H9 (cell line): ENCODE measurements at regions not wholly inside any gene's neighbourhood (a gene's known extent, or its start where the extent isn't known, plus 50 kb on each side); places are given as distances from the start of the nearest gene placed in this dataset.

Source experiments
- DNase-seq: peaks from one replicate; pipeline ENCODE4 v3.0.0-alpha.2; 2017
- H2AFZ ChIP-seq: one replicate; pipeline ENCODE4 v1.6.1; 2013; ENCODE audit warnings: mild to moderate bottlenecking, low read length, control low read depth, moderate library complexity
- H2AK5ac ChIP-seq: 2 replicates; pipeline ENCODE4 v1.6.1; 2013; ENCODE audit warnings: low read length, control low read depth, mixed read lengths; ENCODE audit not compliant: insufficient read length
- H2BK120ac ChIP-seq: one replicate; pipeline ENCODE4 v1.6.1; 2013; ENCODE audit warnings: low read depth, mild to moderate bottlenecking, low read length, control low read depth, inconsistent platforms; ENCODE audit not compliant: poor library complexity, severe bottlenecking
- H2BK12ac ChIP-seq: 2 replicates; pipeline ENCODE4 v1.6.1; 2013; ENCODE audit warnings: low read length, control low read depth, mixed read lengths, low read depth; ENCODE audit not compliant: insufficient read length
- H2BK15ac ChIP-seq: 2 replicates; pipeline ENCODE4 v1.6.1; 2013; ENCODE audit warnings: low read depth, low read length, control low read depth
- H2BK20ac ChIP-seq: one replicate; pipeline ENCODE4 v1.6.1; 2013; ENCODE audit warnings: low read depth, mild to moderate bottlenecking, low read length, control low read depth, inconsistent platforms; ENCODE audit not compliant: poor library complexity, severe bottlenecking
- H2BK5ac ChIP-seq: 2 replicates; pipeline ENCODE4 v1.6.1; 2013; ENCODE audit warnings: low read length, control low read depth, mixed read lengths; ENCODE audit not compliant: insufficient read length
- H3K14ac ChIP-seq: 2 replicates; pipeline ENCODE4 v1.6.1; 2013; ENCODE audit warnings: low read length, control low read depth; ENCODE audit not compliant: insufficient read depth
- H3K18ac ChIP-seq: 2 replicates; pipeline ENCODE4 v1.6.1; 2013; ENCODE audit warnings: low read depth, mild to moderate bottlenecking, mixed read lengths, low read length, control low read depth; ENCODE audit not compliant: insufficient read length
- H3K23ac ChIP-seq: 2 replicates; pipeline ENCODE4 v1.6.1; 2013; ENCODE audit warnings: low read length, control low read depth, mixed read lengths, low read depth; ENCODE audit not compliant: insufficient read length
- H3K23me2 ChIP-seq: 2 replicates; pipeline ENCODE4 v1.6.1; 2013; ENCODE audit warnings: low read depth, mild to moderate bottlenecking, mixed read lengths, low read length, control low read depth; ENCODE audit not compliant: insufficient read length, poor library complexity, severe bottlenecking
- H3K27ac ChIP-seq: 2 replicates; pipeline ENCODE4 v1.5.1; 2013; ENCODE audit warnings: low read length, control low read depth, mixed read lengths, low read depth; ENCODE audit not compliant: insufficient read length
- H3K27me3 ChIP-seq: 2 replicates; pipeline ENCODE4 v1.6.1; 2013; ENCODE audit warnings: low read length, control low read depth, inconsistent platforms; ENCODE audit not compliant: insufficient read depth
- H3K4ac ChIP-seq: 2 replicates; pipeline ENCODE4 v1.6.1; 2013; ENCODE audit warnings: low read depth, mild to moderate bottlenecking, control low read depth, inconsistent platforms, low read length, moderate library complexity
- H3K4me1 ChIP-seq: 2 replicates; pipeline ENCODE4 v1.6.1; 2013; ENCODE audit warnings: low read length, control low read depth, inconsistent platforms; ENCODE audit not compliant: insufficient read depth
- H3K4me2 ChIP-seq: 2 replicates; pipeline ENCODE4 v1.6.1; 2013; ENCODE audit warnings: low read length, control low read depth, mixed read lengths; ENCODE audit not compliant: insufficient read length, insufficient read depth
- H3K56ac ChIP-seq: 2 replicates; pipeline ENCODE4 v1.6.1; 2013; ENCODE audit warnings: low read depth, mild to moderate bottlenecking, mixed read lengths, low read length, control low read depth; ENCODE audit not compliant: insufficient read length
- H3K79me1 ChIP-seq: 2 replicates; pipeline ENCODE4 v1.6.1; 2013; ENCODE audit warnings: low read depth, mild to moderate bottlenecking, moderate library complexity, low read length, control low read depth, inconsistent platforms; ENCODE audit not compliant: insufficient read depth, poor library complexity, severe bottlenecking
- H3K79me2 ChIP-seq: 2 replicates; pipeline ENCODE4 v1.6.1; 2013; ENCODE audit warnings: low read length, control low read depth, inconsistent platforms; ENCODE audit not compliant: insufficient read depth
- H3K9ac ChIP-seq: 2 replicates; pipeline ENCODE4 v1.6.1; 2013; ENCODE audit warnings: low read length, control low read depth, mixed read lengths; ENCODE audit not compliant: insufficient read length; ENCODE audit errors: extremely low read depth
- H3K9me3 ChIP-seq: one replicate; pipeline ENCODE4 v1.6.1; 2013; ENCODE audit warnings: low read depth, low read length, inconsistent platforms; ENCODE audit not compliant: control insufficient read depth
- H3T11ph ChIP-seq: one replicate; pipeline ENCODE4 v1.6.1; 2013; ENCODE audit warnings: mild to moderate bottlenecking, low read length, control low read depth, inconsistent platforms
- H4K20me1 ChIP-seq: one replicate; pipeline ENCODE4 v1.6.1; 2013; ENCODE audit not compliant: control insufficient read depth, insufficient read length, insufficient read depth
- H4K5ac ChIP-seq: 2 replicates; pipeline ENCODE4 v1.6.1; 2013; ENCODE audit warnings: low read depth, mild to moderate bottlenecking, mixed read lengths, low read length, control low read depth; ENCODE audit not compliant: insufficient read length
- H4K8ac ChIP-seq: replicated peaks from 2 replicates; pipeline ENCODE4 v1.6.1; 2013; ENCODE audit warnings: low read length, control low read depth, mixed read lengths, low read depth; ENCODE audit not compliant: insufficient read length
- H4K91ac ChIP-seq: 2 replicates; pipeline ENCODE4 v1.6.1; 2013; ENCODE audit warnings: low read depth, mild to moderate bottlenecking, moderate library complexity, mixed read lengths, low read length, control low read depth; ENCODE audit not compliant: insufficient read length
- H3K27ac Mint-ChIP-seq, 3 experiments: 2 replicates in 2 of 3; 3 replicates in 1 of 3; pipeline ENCODE4 v1.8.0; 2020 to 2021; ENCODE audit warnings: mixed read lengths in 3 of 3, mild to moderate bottlenecking in 1 of 3, moderate library complexity in 1 of 3
- H3K27me3 Mint-ChIP-seq: 2 replicates; pipeline ENCODE4 v1.8.0; 2021; ENCODE audit warnings: low read depth, mild to moderate bottlenecking, moderate library complexity, mixed read lengths
- H3K36me3 Mint-ChIP-seq, 3 experiments: 2 replicates in 2 of 3; 3 replicates in 1 of 3; pipeline ENCODE4 v1.8.0; 2020 to 2021; ENCODE audit warnings: low read depth in 3 of 3, mixed read lengths in 3 of 3; ENCODE audit not compliant: insufficient read depth in 1 of 3
- H3K4me1 Mint-ChIP-seq, 2 experiments: 2 replicates each; pipeline ENCODE4 v1.8.0; 2020; ENCODE audit warnings: mixed read lengths in 2 of 2
- H3K4me3 Mint-ChIP-seq, 2 experiments: 2 replicates in 1 of 2; 3 replicates in 1 of 2; pipeline ENCODE4 v1.8.0; 2020 to 2021; ENCODE audit warnings: mild to moderate bottlenecking in 2 of 2, mixed read lengths in 2 of 2, moderate library complexity in 1 of 2
- H3K9me3 Mint-ChIP-seq, 2 experiments: 2 replicates in 1 of 2; 3 replicates in 1 of 2; pipeline ENCODE4 v1.8.0; 2020; ENCODE audit warnings: mild to moderate bottlenecking in 2 of 2, mixed read lengths in 2 of 2, moderate library complexity in 1 of 2
- CTCF ChIP-seq: fragments of 200-600 bp; sonication (generic); conservative IDR thresholded peaks from 3 replicates; pipeline ENCODE4 v1.8.0; 2021; ENCODE audit warnings: antibody characterized with exemption, mild to moderate bottlenecking
- WGBS: extraction: QIAGEN DNeasy Blood & Tissue Kit; methylation state at CpG from one replicate; pipeline ENCODE4 v1.1.7; 2013; ENCODE audit warnings: missing lambda C conversion rate, low lambda C conversion rate, mixed read lengths; ENCODE audit not compliant: insufficient read length; ENCODE audit errors: extremely low coverage; 5-methylcytosine and 5-hydroxymethylcytosine counted together

DNA sequence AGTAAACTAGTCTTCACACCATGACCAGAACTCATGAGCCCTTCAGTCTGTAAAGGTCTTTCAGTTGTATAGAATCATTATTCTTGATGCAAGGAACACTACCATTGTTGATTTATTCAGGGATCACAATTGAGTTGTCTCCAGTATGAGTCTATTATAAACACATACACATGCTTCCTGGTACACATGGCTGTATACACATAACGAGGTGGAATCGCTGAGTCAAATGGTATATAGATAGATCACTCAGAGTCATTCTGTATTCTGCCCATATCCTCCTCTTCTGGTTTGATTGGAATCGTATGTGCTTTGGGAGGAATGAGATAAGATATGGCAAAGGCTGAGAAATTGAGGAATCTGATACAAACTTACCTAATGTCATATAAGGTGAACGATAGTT is 216.0 kb downstream of the UBE2E3 start:
- Histone ChIP-seq H3K79me1 (no peaks in the 10 kb centered on the region), H3K18ac (no peak overlapping the region), H2BK12ac (no peak overlapping the region), H3K27me3 (no peaks in the 10 kb centered on the region), H3K79me2 (no peaks in the 10 kb centered on the region), H3T11ph (no peak overlapping the region), H3K14ac (no peak overlapping the region), H3K4me1 (no peaks in the 10 kb centered on the region), H3K4ac (no peak overlapping the region), H4K20me1 (no peaks in the 10 kb centered on the region), H4K5ac (no peak overlapping the region), H3K27ac (no peak overlapping the region), H4K91ac (no peak overlapping the region), H2BK120ac (no peak overlapping the region), H3K4me2 (no peak overlapping the region), H4K8ac (no peak overlapping the region), H2BK15ac (no peak overlapping the region), H3K23ac (no peak overlapping the region), H2BK20ac (no peak overlapping the region), H2AK5ac (no peak overlapping the region), H3K9ac (no peak overlapping the region), H3K23me2 (no peaks in the 10 kb centered on the region), H2AFZ (no peak overlapping the region), H2BK5ac (no peak overlapping the region), H3K56ac (no peak overlapping the region), H3K9me3 (no peaks in the 10 kb centered on the region)
- TF ChIP-seq CTCF: no peak
- H3K4me3 Mint-ChIP-seq: no peak overlapping the region
- no peak for DNase-seq
- no peaks in the 10 kb centered on the region for H3K9me3 Mint-ChIP-seq
- no peaks in the 10 kb centered on the region for H3K4me1 Mint-ChIP-seq
- no peaks in the 10 kb centered on the region for H3K27me3 Mint-ChIP-seq
- no peaks in the 10 kb centered on the region for H3K36me3 Mint-ChIP-seq
- WGBS: no CpG with 5 or more reads among the region's 4 CpGs
- H3K27ac Mint-ChIP-seq: no peak overlapping the region
